ENCODE measurements at regions not wholly inside any gene's neighbourhood (a gene's known extent, or its start where the extent isn't known, plus 50 kb on each side); places are given as distances from the start of the nearest gene placed in this dataset.

GRCh38 chr3:152054315-152054714, 180.9 kb downstream of the SUCNR1 start:
- DNase-seq (ENCODE audit: low read depth) = no peak

GRCh38 chr3:152056073-152056472, 182.6 kb downstream of the SUCNR1 start:
- DNase-seq (ENCODE audit: low read depth) = no peak

- DNase-seq (ENCODE audit: low read depth) = no peak
These were observed 183.0 kb downstream of the SUCNR1 start for GRCh38 chr3:152056481-152056880.

DNA sequence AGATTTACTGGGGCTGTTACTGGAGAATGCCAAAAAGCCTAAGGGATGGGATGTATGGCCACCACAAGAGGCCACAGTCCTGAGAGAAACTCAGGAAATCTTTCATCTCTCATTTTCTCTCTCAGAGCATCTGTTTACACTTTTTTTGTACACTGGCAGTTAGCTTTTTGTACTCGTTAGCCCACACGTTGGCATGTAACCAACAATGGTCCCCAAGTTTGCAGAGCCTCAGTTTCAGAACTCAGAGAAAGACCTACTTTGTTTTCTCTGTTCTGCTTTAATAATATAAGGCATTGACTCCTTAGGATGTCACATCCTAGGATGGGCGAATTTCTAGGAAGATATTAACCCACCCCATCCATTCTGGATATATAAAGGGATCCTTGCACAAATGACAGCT, 183.5 kb downstream of the SUCNR1 start:
- DNase-seq (ENCODE audit: low read depth) = no peak

GRCh38 chr3:152058856-152059255, 185.4 kb downstream of the SUCNR1 start:
- no peak for DNase-seq (ENCODE audit: low read depth)

- peak; percentile 32 for DNase-seq (ENCODE audit: low read depth)
These were observed 187.3 kb downstream of the SUCNR1 start for GRCh38 chr3:152060701-152061100.

- no peak for DNase-seq (ENCODE audit: low read depth)
These were observed 187.9 kb downstream of the SUCNR1 start for GRCh38 chr3:152061296-152061695.

- DNase-seq (ENCODE audit: low read depth) = no peak
These were observed 196.4 kb downstream of the SUCNR1 start for GRCh38 chr3:152069871-152070270.

- no peak for DNase-seq (ENCODE audit: low read depth)
These were observed 197.4 kb upstream of the MBNL1 start for GRCh38 chr3:152071315-152071714.

GRCh38 chr3:152071924-152072323, 196.8 kb upstream of the MBNL1 start:
- peak; percentile 49 for DNase-seq (ENCODE audit: low read depth)

- DNase-seq (ENCODE audit: low read depth) = peak; percentile 68
These were observed 195.5 kb upstream of the MBNL1 start for GRCh38 chr3:152073267-152073666.

- peak; percentile 6 for DNase-seq (ENCODE audit: low read depth)
These were observed 192.6 kb upstream of the MBNL1 start for GRCh38 chr3:152076148-152076547.

GRCh38 chr3:152079980-152080379, 188.7 kb upstream of the MBNL1 start:
- no peak for DNase-seq (ENCODE audit: low read depth)

DNA sequence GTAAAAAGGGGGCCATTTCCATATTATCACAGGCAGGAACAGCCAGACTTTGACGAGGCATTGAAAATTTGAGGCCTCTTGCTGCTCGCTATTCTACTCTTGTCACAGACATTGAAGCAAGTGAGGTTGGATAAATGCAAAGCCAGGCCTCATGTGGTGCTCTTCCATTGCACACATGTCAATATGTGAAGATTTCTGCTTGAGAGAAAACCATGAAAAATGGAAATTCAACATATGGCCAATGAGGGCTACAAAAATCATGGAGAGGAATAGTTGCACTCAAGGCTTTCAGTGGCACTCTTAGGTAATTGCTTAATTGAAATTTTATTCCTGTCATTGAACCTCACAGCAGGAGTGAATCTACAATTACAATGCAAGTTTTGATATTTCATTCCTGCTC, 185.6 kb upstream of the MBNL1 start:
- DNase-seq (ENCODE audit: low read depth) = no peak

GRCh38 chr3:152084441-152085158, 184.1 kb upstream of the MBNL1 start:
- DNase-seq (ENCODE audit: low read depth) = peak; percentile 8

GRCh38 chr3:152087153-152087552, 181.6 kb upstream of the MBNL1 start:
- DNase-seq (ENCODE audit: low read depth) = peak; percentile 6

- no peak for DNase-seq (ENCODE audit: low read depth)
These were observed 179.2 kb upstream of the MBNL1 start for GRCh38 chr3:152089528-152089927.

DNA sequence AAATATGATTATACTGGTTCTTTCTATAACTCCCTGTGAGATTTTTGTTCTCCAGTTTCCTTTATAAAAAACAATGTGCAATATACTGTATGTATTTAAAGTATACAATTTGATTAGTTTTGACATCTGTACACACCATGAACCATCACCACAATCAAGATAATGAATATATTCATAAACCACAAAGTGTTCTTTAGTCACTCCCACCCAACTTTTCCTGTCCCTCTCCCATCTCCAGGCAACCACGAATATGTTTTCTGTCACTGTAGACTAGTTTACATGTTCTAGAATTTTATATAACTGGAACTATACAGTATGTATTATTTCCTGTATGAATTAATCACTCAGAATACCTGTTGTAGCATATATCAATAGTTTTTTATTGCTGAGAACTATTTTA, 177.0 kb upstream of the MBNL1 start:
- no peak for DNase-seq (ENCODE audit: low read depth)

- DNase-seq (ENCODE audit: low read depth) = no peak
These were observed 174.8 kb upstream of the MBNL1 start for GRCh38 chr3:152093901-152094300.

DNA sequence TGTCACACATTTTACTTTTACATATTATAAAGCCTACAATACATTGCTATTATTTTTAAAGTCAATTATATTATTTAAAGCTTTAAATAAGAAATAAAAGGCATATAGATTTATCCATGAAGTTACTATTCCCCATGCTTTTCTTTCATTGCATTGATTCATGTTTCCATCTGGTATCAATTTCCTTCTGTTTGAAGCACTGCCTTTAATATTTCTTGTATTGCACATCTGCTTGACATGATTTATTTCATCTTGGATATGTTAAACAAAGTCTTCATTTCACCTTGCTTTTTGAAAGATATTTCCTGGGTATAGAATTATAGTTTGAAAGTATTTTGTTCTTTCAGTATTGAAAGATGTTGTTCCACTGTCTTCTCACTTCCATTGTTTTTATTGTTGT, 174.3 kb upstream of the MBNL1 start:
- peak; percentile 10 for DNase-seq (ENCODE audit: low read depth)

GRCh38 chr3:152095472-152095871, 173.3 kb upstream of the MBNL1 start:
- DNase-seq (ENCODE audit: low read depth) = no peak

GRCh38 chr3:152096280-152096906, 172.3 kb upstream of the MBNL1 start:
- DNase-seq (ENCODE audit: low read depth) = no peak

DNA sequence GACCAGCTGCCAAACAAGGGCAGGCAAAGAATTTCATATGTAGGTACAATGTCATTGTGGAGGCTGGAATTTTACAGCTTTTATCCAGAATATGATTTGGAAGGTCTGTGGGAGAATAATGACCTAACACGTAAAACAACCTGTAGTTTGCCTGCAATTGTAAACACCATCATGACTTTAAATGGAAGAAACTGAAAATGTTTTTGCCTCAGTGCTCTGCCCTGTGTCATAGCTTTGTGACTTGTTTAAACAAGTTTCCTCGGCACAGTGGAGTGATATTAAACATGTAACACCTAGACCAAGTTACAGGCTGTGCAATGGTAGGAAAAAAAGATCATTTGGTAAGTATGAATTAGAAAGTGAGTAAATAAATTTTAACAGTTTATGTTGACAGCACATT, 171.6 kb upstream of the MBNL1 start:
- DNase-seq (ENCODE audit: low read depth) = no peak

DNA sequence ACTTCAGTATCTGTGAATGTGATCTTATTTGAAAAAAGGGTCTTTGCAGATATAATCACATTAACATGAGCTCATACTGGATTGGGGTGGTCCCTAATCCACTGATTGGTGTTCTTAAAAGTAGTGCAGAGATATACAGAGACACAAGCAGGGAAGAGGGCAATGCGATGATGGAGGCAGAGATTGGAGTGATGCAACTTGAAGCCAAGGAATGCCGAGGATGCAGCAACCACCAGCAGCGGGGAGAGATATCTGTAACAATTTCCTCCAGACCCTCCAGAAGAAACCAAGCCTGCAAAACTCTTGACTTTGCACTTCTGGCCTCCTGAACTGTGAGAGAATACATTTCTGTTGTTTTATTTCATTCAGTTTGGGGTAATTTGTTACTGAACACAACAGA, 171.0 kb upstream of the MBNL1 start:
- DNase-seq (ENCODE audit: low read depth) = no peak
